CD14-positive monocyte (primary cell): ENCODE measurements at regions not wholly inside any gene's neighbourhood (a gene's known extent, or its start where the extent isn't known, plus 50 kb on each side); places are given as distances from the start of the nearest gene placed in this dataset.
"Not testable (repeated sequence)": the region's sequence is repeated elsewhere in the genome, so short reads cannot be mapped to it uniquely, and the experiment has no call there.

Source experiments
- DNase-seq, 3 donors: peaks; one replicate each; pipeline ENCODE4 v3.0.0-alpha.2; 2011 to 2022
- H2AFZ ChIP-seq: 2 replicates; pipeline ENCODE4 v1.6.0; 2012; ENCODE audit warnings: mild to moderate bottlenecking, low read depth, low read length, inconsistent platforms; ENCODE audit not compliant: insufficient read depth, poor library complexity, severe bottlenecking
- H3K27ac ChIP-seq, 2 donors: 1 replicate in 1 of 2; 2 replicates in 1 of 2; pipeline ENCODE4 v1.5.1; 2012 to 2013; ENCODE audit warnings: low read length in 2 of 2, control low read depth in 1 of 2, inconsistent platforms in 1 of 2, low read depth in 1 of 2, mild to moderate bottlenecking in 1 of 2
- H3K27me3 ChIP-seq, 2 donors: one replicate each; pipeline versions ENCODE4 v1.6.0 to v1.6.1; 2011 to 2013; ENCODE audit warnings: low read length in 2 of 2; ENCODE audit not compliant: control insufficient read depth in 2 of 2, insufficient read depth in 2 of 2
- H3K36me3 ChIP-seq, 2 donors: replicated peaks in 1 of 2; 1 replicate in 1 of 2; 2 replicates in 1 of 2; pipeline versions ENCODE4 v1.5.1 to v1.6.1; 2012 to 2013; ENCODE audit warnings: low read length in 2 of 2, control low read depth in 1 of 2, inconsistent platforms in 1 of 2, mild to moderate bottlenecking in 1 of 2; ENCODE audit not compliant: insufficient read depth in 2 of 2, control insufficient read depth in 1 of 2
- H3K4me1 ChIP-seq, 2 donors: 1 replicate in 1 of 2; 2 replicates in 1 of 2; pipeline versions ENCODE4 v1.5.1 to v1.6.1; 2012 to 2013; ENCODE audit warnings: low read length in 2 of 2, control low read depth in 1 of 2, inconsistent platforms in 1 of 2, mild to moderate bottlenecking in 1 of 2, moderate library complexity in 1 of 2; ENCODE audit not compliant: insufficient read depth in 2 of 2, control insufficient read depth in 1 of 2
- H3K4me2 ChIP-seq: replicated peaks from 2 replicates; pipeline ENCODE3; 2012; ENCODE audit warnings: low read length, moderate library complexity, mild to moderate bottlenecking; ENCODE audit not compliant: poor library complexity, severe bottlenecking; ENCODE audit errors: extremely low read depth
- H3K4me3 ChIP-seq, 3 experiments: fragments of 200-600 bp in 1 of 3; sonication (generic) in 1 of 3; replicated peaks in 1 of 3; 1 replicate in 2 of 3; 2 replicates in 1 of 3; pipeline ENCODE4 v1.5.1; 2011 to 2013; ENCODE audit warnings: low read length in 3 of 3, mild to moderate bottlenecking in 3 of 3, control low read depth in 2 of 3, low read depth in 2 of 3, inconsistent platforms in 1 of 3, moderate library complexity in 1 of 3
- H3K79me2 ChIP-seq: 2 replicates; pipeline ENCODE4 v1.6.0; 2012; ENCODE audit warnings: mild to moderate bottlenecking, control low read depth, inconsistent platforms, low read length, moderate library complexity; ENCODE audit not compliant: insufficient read depth
- H3K9ac ChIP-seq: 2 replicates; pipeline ENCODE4 v1.6.0; 2017; ENCODE audit warnings: low read length, mild to moderate bottlenecking; ENCODE audit not compliant: insufficient read depth, poor library complexity, severe bottlenecking
- H3K9me3 ChIP-seq, 2 donors: replicated peaks in 1 of 2; 1 replicate in 1 of 2; 2 replicates in 1 of 2; pipeline versions ENCODE4 v1.5.1 to v1.6.1; 2012 to 2013; ENCODE audit warnings: low read length in 2 of 2, control low read depth in 1 of 2; ENCODE audit not compliant: control insufficient read depth in 1 of 2, insufficient read depth in 1 of 2
- H4K20me1 ChIP-seq: 2 replicates; pipeline ENCODE4 v1.6.0; 2012; ENCODE audit warnings: mild to moderate bottlenecking, low read length, control low read depth, moderate library complexity; ENCODE audit not compliant: insufficient read depth
- H3K27ac Mint-ChIP-seq, 7 donors: one replicate each; pipeline ENCODE4 v1.8.0; 2020; ENCODE audit warnings: mild to moderate bottlenecking in 7 of 7, mixed read lengths in 7 of 7, moderate library complexity in 6 of 7, inconsistent platforms in 2 of 7
- H3K27me3 Mint-ChIP-seq, 3 donors: one replicate each; pipeline ENCODE4 v1.8.0; 2021 to 2022; ENCODE audit warnings: low read depth in 3 of 3, mild to moderate bottlenecking in 3 of 3, mixed read lengths in 3 of 3, moderate library complexity in 3 of 3, inconsistent platforms in 1 of 3
- H3K36me3 Mint-ChIP-seq, 2 donors: one replicate each; pipeline ENCODE4 v1.8.0; 2020; ENCODE audit warnings: mixed read lengths in 2 of 2, inconsistent platforms in 1 of 2, mild to moderate bottlenecking in 1 of 2
- H3K4me1 Mint-ChIP-seq: one replicate; pipeline ENCODE4 v1.8.0; 2020; ENCODE audit warnings: mild to moderate bottlenecking, mixed read lengths
- H3K4me3 Mint-ChIP-seq, 2 donors: one replicate each; pipeline ENCODE4 v1.8.0; 2020; ENCODE audit warnings: mild to moderate bottlenecking in 2 of 2, mixed read lengths in 2 of 2, moderate library complexity in 1 of 2
- H3K9me3 Mint-ChIP-seq, 7 donors: one replicate each; pipeline ENCODE4 v1.8.0; 2020 to 2022; ENCODE audit warnings: mixed read lengths in 7 of 7, mild to moderate bottlenecking in 6 of 7, moderate library complexity in 6 of 7, inconsistent platforms in 2 of 7
- WGBS: methylation state at CpG from one replicate; pipeline ENCODE4 v1.1.5; 2013; ENCODE audit warnings: missing lambda C conversion rate; ENCODE audit not compliant: insufficient coverage; 5-methylcytosine and 5-hydroxymethylcytosine counted together
- intact Hi-C, 2 donors: fragments of 100-400 bp; cut with micrococcal nuclease; formaldehyde crosslinking; loops; one replicate each; pipeline versions ENCODE4 v1.15.0 to v1.15.1; 2023
- TF ChIP-seq, protein P1 (sequence below): fragments of 200-600 bp; IDR thresholded peaks from one replicate; pipeline ENCODE4 v1.8.0; 2022; ENCODE audit warnings: antibody characterized with exemption, mild to moderate bottlenecking

DNA sequence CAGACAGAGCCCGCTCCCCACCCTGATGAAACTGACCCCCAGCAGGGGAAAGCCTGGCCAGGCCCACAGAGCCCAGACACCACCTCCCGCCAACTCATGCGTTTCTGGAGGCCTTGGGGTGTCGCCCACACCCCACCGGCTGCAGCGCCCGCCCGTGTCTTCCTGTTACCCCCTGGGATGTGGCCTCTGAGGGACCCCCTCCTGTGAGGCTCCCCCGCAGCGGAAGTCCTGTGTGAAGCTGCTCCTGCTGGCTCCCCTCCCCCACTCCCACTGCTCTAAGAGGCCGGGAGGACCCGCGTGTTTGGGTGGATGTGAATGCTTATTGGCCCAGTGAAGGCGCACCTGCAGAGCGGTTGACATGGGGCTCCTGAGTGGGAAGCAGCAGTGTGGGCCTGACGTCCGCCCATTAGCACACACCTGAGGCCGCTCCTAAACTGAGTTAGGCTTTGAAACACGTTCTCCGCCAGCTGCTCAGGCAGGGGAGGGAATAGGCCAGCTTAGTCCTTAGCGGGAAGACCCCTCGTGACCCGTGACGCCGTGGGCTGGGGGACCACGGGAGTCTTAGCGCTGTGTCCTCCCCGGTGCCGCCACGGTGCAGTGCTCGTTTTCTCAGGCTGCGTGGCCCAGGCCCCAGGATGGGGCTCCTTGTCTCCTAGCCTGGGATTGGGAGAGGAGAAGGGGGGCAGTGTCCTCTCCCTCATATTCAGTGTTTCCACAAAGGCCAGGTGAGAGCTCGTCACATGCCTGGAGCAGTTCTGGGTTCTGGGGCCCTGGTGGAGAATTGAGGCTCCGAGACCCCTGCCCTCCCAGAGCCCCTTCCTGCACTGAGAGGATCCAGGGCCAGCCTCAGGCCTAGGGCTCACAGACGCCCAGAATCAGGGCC lies 323.4 kb upstream of the SFSWAP start:
- no peaks in the 10 kb centered on the region for H3K36me3 Mint-ChIP-seq
- no peaks in the 10 kb centered on the region for H3K27me3 ChIP-seq
- H3K4me1 ChIP-seq, result no peaks in the 10 kb centered on the region
- TF ChIP-seq, protein P1, sequence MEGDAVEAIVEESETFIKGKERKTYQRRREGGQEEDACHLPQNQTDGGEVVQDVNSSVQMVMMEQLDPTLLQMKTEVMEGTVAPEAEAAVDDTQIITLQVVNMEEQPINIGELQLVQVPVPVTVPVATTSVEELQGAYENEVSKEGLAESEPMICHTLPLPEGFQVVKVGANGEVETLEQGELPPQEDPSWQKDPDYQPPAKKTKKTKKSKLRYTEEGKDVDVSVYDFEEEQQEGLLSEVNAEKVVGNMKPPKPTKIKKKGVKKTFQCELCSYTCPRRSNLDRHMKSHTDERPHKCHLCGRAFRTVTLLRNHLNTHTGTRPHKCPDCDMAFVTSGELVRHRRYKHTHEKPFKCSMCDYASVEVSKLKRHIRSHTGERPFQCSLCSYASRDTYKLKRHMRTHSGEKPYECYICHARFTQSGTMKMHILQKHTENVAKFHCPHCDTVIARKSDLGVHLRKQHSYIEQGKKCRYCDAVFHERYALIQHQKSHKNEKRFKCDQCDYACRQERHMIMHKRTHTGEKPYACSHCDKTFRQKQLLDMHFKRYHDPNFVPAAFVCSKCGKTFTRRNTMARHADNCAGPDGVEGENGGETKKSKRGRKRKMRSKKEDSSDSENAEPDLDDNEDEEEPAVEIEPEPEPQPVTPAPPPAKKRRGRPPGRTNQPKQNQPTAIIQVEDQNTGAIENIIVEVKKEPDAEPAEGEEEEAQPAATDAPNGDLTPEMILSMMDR, result no peak
- H3K27ac Mint-ChIP-seq, result no peak overlapping the region
- no peak overlapping the region for H3K27ac ChIP-seq
- no peaks in the 10 kb centered on the region for H3K36me3 ChIP-seq
- no peak overlapping the region for H3K4me3 ChIP-seq
- no peak overlapping the region for H3K9ac ChIP-seq
- peaks cover 2 to 8% (median 5%) of the 10 kb centered on the region in 3 donors for H3K27me3 Mint-ChIP-seq
- no peaks in the 10 kb centered on the region for H4K20me1 ChIP-seq
- H3K4me2 ChIP-seq, result no peak overlapping the region
- H3K9me3 ChIP-seq, result no peaks in the 10 kb centered on the region
- H2AFZ ChIP-seq, result no peak overlapping the region
- intact Hi-C loops, result no loop called here
- H3K4me3 Mint-ChIP-seq, result no peak overlapping the region
- WGBS, result 73% methylated on average over 27 of the region's 35 CpGs
- H3K79me2 ChIP-seq, result no peaks in the 10 kb centered on the region
- no peaks in the 10 kb centered on the region for H3K9me3 Mint-ChIP-seq
- no peaks in the 10 kb centered on the region for H3K4me1 Mint-ChIP-seq
- DNase-seq, result no peak

DNA sequence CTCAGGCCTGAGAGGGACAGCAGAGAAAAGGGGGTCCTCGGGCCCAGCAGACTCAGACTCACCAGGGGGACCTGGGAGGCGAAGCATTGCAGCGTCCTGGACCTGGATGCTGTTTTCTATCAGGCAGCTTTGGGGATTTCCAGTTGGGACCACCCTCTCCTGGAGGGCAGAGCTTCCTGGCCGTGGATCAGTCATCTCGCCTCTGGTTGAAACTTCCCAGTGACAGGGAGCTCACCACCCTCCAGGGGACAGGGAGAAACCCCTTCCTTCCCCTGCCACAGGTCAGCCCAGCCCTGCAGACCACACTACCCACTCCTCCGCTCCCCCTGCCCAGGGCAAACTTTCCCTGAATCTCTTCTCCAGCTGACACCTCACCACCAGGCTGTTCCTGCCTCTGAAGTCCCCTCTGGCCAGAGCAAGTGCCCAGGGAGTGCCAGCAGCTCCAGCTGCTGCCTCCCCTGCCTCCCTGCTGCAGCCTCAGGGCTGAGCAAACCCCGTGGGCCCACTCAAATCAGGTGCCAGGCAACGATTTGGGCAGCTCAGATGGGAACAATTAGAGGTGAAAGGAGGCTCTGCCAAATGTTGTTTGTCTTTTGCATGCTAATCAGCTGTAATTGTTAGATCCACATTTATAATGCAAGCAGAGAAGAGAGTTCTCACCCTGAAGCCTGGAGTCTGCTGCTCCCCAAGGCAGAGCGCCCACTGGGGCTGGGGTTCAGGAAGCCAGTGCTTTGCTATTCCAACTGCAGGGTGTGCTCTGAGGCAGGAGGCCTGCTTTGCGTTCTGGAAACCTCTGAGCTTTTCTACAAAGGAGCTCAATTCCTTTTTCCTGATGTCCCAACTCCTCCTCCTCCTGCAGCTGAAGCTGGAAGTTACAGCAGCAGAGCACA lies 322.5 kb upstream of the SFSWAP start:
- DNase-seq, H4K20me1 ChIP-seq, H3K4me2 ChIP-seq, H3K9ac ChIP-seq, intact Hi-C loops, H3K4me3 Mint-ChIP-seq, H3K4me1 Mint-ChIP-seq, H3K4me3 ChIP-seq, H3K27ac ChIP-seq, H2AFZ ChIP-seq, H3K36me3 ChIP-seq, H3K27me3 ChIP-seq, H3K36me3 Mint-ChIP-seq, H3K9me3 Mint-ChIP-seq, H3K79me2 ChIP-seq, H3K4me1 ChIP-seq, H3K9me3 ChIP-seq, H3K27me3 Mint-ChIP-seq: not testable (repeated sequence)
- 90% methylated on average over 6 of the region's 10 CpGs for WGBS
- H3K27ac Mint-ChIP-seq, result peak overlapping the region in 1 of 7 donors; percentile 21
